ENCODE measurements at regions not wholly inside any gene's neighbourhood (a gene's known extent, or its start where the extent isn't known, plus 50 kb on each side); places are given as distances from the start of the nearest gene placed in this dataset.

DNA sequence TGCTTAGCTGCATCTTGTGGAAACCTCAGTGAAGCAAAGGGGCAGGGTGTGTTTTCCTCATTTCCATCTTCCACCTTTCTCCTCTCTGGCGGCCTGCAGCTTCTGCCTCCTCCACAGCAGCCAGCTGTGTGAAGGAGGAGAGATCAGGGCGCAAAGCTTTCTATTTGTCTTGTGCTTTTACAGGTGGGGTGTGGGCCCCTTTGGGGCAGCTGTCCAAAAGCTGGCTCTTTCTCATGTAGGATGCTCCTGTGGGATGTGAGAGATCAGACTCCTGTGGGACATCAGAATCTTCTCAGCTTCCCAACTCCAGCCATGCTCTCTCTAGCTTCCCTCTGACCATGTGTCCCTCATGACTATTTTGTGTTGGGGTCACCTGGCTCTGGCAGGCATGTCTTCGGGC lies 227.1 kb downstream of the MID1 start:
- no peak for DNase-seq

GRCh38 chrX:10393899-10394298 lies 226.5 kb downstream of the MID1 start:
- DNase-seq: no peak

DNA sequence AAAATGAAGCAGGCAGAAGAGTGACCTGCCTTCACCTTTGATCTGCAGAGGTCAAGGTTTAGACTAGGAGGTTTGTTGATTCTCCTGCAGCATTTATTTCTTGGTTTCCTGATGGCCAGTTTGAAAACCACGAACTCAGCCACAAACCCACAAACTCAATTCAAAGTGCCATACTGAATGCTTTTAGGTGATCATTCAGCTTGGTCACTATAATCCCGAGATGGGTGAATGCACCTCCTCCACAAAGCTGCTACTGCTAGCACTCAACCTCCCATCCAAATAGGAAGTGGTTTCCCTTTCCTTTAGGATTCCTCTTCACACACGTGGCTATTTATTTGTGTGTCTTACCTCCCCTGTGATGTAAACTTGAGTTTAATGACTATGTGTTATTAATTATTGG lies 225.2 kb downstream of the MID1 start:
- DNase-seq: no peak
